Stimulated activated CD4-positive, alpha-beta T cell treated with anti-CD3 and anti-CD28 coated beads, Interleukin-15, amount 100 ng/mL, for 48 hours (primary cell): ENCODE measurements at regions not wholly inside any gene's neighbourhood (a gene's known extent, or its start where the extent isn't known, plus 50 kb on each side); places are given as distances from the start of the nearest gene placed in this dataset.
"Not testable (repeated sequence)": the region's sequence is repeated elsewhere in the genome, so short reads cannot be mapped to it uniquely, and the experiment has no call there.

ENCODE experiments used
- DNase-seq, 2 donors: peaks; one replicate each; pipeline ENCODE4 v3.0.0-alpha.2; 2020; ENCODE audit warnings: low read depth in 2 of 2

DNA sequence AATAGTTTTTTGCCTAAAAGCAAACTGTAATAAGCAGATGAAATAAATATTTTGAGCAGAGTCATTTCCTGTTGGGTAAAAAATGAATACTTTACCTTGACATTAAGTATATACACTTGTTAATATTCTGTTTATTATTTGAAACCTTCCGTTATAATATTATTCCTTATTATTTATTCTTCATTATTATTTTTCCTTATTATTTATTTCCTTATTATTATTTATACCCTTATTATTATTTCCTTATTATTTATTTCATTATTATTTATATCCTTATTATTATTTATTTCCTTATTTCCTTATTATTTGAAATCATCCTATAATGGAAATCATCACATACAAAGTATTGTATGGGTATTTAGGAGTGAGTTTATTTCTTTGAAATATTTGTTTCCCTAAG lies 232.2 kb upstream of the RBBP8 start:
- no peak for DNase-seq

DNA sequence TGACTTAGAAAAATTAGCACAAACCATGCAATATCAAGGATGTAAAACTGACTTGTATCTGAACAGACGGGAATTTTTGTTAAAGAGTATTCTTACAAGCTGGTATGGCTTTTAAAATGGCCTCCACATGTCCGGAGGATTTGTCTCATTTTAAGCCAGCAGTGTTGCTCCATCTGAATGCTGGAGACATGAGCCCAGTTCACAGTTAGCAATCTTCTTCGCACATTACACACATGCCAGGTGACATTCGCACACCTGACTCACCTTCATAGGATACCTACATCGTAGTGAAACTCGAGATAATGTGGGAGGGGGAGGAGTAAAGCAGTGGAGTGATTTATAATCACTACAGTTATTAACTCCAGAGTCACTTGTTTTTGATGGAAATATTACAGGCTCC lies 231.8 kb upstream of the RBBP8 start:
- no peak for DNase-seq

DNA sequence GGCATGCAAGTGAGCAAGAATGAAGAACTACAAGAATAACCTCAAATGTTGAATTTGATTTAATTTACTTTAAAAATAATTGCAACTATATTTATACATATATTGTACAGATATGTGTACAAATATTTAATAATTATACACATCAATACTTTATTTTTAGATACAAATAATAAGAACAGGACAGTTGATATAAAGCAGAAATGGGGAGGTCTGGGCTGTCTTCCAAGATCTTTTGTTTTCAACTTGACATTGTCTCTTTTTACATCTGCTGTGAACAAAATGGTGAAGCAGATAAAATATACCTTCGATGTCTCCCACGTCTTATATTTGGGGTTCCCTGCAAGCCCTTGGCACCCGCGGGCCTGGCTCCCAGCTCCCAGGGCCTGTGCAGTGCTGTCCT lies 231.3 kb upstream of the RBBP8 start:
- DNase-seq = no peak

DNA sequence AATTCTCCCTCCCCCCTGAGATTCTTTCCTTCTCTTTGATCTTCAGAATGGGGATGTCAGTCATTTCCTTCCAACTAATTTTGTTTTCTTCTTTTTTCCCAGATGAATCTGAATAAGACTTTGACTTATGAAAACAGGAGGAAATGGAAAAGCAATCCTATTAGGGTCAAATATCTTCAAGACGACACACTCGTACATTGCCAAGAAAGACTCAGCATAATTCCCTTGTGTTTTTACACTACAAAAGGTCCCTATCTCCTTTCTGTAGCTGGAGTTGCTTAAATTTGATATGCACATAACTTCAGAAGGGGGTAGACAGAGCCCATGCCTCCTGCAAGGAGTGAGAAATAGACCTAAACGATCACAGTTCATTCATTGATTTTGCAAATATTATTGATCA lies 230.3 kb upstream of the RBBP8 start:
- no peak for DNase-seq

DNA sequence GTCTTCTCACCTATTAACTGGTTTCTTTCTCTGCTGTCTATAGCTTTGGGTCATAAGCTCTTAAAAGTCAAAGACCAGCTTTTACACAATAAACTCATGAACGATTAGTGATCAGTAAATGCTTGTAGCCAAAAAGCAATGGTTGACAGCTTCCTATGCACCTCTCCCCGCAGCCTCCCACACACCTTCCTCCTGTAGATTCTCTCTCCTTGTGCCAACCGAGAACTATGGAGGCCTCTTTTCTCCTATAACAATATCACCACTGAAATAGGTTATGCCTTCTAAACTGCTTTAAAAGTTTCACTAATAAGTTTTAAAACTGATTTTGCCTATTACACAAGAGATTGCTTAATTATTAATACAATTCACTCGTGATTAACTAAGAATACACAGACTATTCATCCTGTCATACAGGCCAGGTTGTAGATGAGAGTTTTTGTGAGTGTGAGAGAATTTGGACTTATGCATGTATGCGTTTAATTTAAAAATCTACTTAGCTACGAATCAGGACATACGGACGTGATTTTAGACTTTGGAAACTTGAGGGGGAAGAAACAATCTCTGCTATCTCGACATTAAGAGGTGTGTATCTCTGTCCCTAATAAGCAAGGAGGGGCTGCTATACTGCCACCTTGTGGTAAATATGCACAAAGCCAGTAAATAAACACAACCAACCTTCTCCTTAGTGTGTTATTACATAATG lies 229.1 kb upstream of the RBBP8 start:
- no peak for DNase-seq

DNA sequence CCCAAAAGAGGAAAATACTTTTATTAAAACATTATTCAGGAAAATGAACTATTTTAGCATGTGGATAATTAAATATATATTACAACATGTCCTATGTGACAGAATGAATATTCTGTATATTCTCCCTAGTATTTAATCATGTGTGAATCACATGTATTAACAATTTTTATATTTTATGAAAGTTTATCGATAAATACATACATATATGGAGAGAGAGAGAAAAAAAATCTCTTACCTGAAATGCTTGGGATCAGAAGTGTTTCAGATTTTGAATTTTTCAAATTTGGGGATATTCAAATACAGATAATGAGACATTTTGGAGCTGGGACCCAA lies 228.6 kb upstream of the RBBP8 start:
- DNase-seq = no peak

DNA sequence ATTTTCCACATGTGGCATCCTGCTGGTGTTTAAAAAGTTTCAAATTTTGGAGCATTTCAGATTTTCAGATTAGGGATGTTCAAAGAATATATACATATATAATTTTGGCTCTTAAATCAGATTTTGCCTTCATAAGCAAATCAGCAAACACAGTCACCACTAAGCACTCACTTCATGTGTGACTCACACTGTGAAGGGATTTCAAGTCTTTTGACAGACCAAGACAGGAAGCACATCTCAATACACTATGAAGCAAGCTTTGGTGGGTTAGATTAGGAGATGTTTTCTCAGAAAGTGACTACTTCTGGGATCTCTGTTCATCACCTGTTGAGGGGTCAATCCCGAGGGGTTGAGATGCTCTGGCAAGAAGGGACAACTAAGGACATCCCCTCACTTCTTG lies 227.8 kb upstream of the RBBP8 start:
- no peak for DNase-seq

DNA sequence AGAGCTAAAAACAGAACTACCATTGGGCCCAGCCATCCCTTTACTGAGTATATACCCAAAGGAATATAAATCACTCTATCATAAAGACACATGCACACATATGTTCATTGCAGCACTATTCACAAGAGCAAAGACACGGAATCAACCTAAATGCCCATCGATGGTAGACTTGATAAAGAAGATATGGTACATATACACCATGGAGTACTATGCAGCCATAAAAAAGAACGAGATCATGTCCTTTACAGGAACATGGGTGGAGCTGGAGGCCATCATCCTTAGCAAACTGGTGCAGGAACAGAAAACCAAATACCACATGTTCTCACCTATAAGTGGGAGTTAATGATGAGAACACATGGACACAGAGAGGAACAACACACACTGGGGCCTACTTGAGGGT lies 227.1 kb upstream of the RBBP8 start:
- DNase-seq = not testable (repeated sequence)

DNA sequence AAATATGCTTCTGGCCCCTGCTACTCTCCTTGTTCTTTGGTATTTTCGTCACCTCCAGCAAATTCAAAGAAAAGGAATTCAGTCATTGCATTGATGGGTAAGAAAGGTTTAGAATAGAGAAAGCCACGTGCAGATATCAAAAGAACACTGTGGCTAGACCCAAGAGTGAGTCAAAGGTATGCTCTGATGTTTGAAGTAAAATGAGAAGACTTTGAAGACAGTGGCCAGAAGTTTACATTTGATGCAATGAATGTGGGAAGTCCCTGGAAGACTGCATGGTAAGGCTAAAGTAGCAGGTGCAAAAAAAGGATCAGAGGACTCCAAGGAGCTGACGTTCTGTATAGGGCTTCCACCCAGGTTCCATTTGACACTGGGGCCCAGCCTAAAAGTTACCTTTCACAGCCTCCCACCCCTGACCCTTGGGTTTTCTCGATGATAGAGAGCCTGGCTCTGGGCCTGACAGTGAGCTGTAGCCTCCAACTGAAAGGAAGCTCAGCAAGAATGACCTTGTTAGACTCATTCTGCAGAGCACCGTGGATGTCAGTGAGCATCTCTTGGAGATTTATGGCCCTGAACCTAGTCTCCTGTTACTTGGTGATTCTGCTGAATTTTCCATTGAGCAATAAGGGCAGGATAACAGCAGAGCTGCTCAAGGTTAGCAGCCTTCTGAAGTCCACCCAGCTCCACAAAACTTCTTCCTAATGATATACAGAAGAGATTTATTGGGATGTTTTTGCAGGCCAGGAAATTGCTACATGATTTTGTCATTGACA lies 223.7 kb upstream of the RBBP8 start:
- DNase-seq = no peak

DNA sequence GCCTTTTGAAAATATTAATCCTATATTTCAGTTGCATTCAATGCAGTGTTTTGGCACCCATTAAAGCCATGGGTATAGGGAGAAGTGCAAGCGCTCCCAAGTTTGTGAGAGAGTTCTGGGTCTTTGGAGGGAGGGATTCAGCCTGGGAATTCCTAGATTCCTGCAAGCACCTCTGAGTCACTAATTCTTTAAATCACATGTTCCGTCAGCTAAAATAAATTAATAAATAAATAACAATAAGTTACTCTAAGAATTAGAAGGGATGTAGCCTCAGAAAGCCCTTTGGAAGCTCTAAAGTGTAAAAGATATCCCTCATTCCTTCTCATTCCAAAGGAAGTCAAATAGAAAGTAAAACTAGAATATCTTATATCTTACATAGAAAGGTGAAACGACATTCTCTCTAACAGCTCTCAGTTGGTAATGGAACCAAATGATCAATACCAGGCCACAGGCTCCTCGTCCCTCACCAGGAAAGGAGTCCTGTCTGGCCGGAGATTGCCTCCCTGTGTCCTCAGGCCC lies 222.4 kb upstream of the RBBP8 start:
- DNase-seq = no peak

DNA sequence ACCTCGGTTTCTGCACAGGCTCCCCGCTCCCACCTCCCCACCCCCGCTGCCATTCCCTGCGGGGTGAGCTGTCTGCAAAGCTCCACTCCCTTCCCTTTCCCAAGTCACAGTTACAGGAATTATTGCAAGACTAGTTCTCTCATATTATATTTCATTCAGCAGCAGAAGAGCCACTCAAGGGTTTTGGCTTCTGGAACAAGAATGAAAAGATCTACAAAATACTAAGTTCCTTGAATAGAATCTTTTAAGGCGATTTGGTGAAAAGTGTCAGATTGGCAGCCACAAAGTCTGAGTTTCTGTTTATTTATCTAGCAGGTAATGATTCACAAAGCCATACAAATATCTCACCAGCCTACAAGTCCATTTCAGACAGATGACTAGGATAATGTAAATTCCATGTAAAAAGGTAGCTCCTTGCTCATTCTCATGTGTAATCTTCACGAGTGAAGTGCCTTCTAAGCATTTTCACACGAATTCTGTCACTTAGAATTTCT lies 221.9 kb upstream of the RBBP8 start:
- no peak for DNase-seq

DNA sequence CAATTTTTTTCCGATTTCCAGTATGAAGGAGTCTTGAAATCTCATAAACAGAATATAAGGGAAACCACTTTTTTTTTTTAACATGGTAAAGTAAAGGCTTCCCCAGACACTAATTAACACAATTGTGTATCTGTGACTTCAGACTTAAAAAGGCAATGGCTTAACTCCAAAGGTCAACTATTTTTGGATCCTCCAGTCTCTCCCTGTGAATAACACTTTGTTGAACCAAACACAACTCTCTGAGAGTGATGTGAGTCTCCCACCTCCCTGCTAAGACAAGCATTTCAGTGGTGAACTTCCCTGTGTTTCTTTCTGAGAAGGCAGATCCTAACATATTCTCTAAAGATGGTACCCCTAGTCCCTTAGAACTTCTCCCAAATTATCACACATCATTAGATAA lies 219.6 kb upstream of the RBBP8 start:
- DNase-seq = no peak

DNA sequence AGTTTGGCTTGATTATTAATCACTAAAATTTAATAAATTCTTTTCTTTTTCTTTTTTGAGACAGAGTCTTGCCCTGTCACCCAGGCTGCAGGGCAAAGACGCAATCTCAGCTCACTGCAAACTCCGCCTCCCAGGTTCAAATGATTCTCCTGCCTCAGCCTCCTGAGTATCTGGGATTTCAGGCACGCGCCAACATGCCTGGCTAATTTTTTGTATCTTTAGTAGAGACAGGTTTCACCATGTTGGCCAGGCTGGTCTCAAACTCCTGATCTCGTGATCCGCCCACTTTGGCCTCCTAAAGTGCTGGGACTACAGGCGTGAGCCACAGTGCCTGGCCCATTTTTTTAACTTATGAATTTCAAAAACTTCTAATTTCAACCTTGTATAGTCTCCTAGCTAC lies 215.6 kb upstream of the RBBP8 start:
- not testable (repeated sequence) for DNase-seq

DNA sequence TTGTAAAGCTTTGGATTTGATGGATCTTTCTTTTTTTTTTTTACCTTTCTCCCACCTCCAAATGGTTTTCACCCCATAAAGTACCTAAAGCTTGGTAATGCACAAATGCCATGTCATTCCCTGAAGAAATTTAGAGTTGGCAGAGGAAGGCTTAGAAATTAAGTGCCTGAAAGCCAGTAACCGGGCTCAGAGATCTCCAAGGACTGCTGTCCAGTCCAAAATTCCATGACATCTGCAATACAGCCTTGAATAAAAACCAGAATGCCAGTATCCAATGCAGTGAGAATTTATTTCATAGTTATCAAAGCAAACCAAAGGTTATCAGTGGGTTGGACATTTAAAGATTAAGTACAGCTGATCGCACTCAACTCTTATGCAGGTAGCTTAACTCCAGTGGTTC lies 209.9 kb upstream of the RBBP8 start:
- no peak for DNase-seq

DNA sequence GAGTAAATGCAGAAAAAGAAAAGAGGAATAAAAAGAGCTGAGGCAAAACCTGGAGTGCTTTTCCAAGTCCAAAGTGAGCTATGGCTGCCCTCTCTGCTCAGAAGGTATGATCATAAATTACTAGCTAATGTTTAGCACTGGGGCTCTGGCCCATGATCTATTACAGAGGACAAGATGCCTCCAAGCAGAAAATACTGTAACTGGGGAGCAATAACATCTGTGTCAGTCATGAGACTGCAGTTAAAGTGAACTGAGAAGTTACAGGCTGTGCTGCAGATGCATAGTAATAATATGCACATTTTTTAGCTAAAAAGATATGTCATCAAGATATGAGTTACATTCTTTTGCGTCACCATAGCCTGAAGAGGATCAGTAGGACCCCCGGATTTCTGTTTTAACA lies 209.4 kb upstream of the RBBP8 start:
- no peak for DNase-seq

DNA sequence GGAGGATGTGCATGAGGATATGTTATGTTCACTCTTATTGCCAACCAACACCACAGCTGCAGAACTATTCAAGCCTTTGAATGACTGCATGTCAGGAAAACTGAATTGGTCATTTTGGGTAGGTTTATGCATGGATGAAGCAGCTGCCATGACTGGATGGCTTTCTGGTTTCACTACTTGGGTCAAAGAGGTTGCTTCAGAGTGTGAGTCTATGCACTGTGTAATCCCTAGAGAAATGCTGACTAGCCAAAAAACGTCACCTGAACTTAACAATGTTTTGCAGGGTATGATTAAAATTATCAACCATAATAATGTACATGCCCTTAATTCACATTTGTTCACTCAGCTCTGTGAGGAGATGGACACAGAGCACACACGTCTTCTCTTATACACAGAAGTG lies 206.7 kb upstream of the RBBP8 start:
- DNase-seq = no peak

DNA sequence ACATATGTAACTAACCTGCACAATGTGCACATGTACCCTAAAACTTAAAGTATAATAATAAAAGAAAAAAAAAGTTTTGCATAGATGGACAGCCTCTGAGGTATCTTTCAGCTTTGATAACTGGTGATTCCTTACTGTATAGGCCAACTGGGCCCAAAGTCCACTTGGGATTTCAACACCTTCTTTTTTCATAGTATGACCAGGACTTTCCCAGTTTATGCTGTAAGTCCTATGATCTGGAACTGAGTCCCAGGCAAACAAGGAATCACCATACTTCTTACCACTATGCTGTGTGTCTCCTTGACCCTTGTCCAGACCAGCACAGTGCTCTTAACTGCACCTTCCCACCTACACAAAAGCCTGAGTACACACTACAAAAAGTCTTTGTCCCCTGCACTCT lies 205.1 kb upstream of the RBBP8 start:
- DNase-seq = no peak

DNA sequence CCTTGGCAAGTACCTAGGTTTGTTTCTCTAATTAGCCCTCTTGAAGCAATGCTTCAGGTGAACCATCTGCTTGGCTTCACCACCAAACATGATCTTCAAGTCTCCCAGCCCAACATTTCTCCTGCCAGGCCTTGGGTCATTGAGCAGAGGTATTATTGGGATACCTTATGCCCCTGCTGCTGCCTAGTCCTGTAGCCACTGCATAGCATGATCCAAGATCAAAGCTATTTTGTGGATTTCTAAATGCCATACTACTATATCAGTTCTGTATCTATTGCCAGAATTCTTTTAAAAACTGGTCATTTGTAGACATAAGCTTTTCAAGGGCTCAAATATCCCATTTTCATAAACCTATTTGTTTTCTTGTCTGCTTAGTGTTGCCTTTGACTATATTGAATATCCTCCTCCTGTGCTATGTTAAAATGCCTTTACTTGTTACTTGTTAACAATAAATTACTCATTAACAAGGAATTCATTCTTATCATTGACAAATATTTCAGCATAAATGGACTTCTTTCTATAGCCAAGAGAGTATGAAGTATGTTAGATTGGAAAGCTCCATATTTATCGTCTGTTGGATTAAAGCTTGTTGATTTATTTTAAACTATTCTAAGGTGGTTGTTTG lies 204.5 kb upstream of the RBBP8 start:
- DNase-seq = no peak

DNA sequence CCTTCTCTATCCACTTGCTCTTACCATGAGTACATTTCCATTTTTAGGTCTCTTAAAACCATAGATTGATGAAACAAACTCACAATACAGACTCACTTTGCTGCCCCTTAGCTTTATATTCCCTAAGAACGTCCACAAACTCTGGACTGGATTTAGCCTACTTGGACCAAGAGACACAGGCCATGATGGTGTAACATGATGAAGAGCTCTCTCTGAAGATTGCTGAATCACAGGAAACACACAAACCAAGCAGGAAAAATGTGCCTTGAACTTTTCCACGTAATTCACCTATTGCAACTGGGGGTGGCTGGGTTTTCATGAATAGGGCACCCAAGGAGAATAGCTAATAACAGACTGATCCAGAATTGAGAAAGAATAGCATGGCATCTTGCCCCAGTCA lies 201.7 kb upstream of the RBBP8 start:
- no peak for DNase-seq

DNA sequence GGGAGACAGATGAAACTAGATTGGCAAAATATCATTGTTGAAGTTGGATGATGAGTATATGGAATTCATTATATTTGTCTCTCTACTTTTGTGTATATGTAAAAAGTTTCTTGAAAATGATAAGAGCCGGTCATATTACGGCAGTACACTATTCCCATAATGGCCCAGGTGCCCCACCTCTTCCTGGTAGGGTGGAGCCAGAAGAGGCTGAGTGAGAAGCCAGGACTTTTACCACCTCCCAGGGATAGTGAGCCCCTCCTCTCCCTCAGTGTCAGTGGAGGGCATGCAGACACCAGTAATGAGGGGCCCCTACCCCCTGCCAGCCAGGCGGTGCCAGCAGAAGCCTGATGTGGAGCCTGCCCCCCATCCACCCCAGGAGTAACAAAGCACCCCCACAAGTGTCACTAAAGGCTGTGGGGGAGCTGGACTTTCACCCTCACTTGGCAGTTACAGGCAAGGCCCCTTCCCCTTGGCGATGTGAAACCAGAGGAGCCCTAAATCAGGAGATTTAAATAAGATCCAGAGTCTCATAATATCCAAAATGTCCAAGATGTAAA lies 198.9 kb upstream of the RBBP8 start:
- DNase-seq = no peak

DNA sequence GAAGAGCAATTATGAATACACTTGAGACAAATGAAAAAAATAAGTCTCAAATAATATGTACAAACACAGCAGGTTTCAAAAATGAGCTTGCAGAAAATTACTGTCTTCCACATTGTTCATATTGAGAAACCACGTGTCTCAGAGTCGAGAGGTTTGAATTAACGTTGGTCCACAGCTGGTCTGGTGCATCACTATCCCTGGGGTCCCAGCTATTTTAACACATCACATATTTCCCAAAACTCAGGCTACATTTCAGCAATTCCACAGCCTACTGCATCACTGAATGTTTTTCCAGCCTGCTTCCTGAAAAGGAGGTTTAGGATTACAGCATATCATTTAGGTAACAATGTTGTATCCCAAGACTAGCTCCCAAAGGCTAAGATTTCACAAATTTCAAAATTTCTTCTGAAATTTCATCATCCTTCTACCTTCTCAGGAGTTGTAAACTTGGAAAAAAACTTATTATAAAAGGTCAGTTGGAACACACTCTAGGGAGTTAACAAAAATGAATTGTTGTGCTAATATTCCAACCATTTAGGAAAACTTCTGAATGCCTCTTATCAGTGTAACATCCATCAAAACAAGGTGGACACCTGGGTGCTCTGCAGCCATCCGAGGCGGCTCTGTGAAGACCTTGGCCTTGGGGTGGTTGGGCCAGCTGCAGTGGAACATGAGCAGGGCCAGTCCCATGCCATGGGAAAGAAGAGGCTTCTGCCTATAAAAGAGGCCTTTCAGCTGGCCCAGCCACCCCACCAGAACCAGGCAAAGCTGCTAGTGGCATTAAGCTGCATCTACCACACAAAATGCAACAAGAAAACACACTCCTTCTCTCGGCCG lies 198.1 kb upstream of the RBBP8 start:
- DNase-seq = no peak

DNA sequence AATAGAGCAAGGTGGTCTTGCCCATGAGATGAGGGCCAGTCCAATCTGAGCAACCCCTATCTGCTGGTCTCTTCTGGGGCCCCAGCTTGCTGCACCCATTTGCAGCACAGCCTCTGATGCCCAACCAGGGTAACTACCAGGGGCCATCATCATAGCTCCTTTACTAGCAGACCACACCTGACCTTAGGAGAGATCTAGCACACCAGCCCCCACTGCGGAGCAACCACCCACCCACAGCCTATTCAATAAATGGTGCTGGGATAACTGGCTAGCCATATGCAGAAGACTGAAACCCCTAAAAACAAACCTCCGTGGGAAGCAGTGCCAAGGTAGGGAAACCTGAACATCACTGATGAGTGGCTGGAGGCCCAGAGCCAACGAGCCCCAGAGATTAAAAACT lies 196.1 kb upstream of the RBBP8 start:
- no peak for DNase-seq
